Globus pallidus (tissue), 1 donor: ENCODE measurements at regions not wholly inside any gene's neighbourhood (a gene's known extent, or its start where the extent isn't known, plus 50 kb on each side); places are given as distances from the start of the nearest gene placed in this dataset.
"Not testable (repeated sequence)": the region's sequence is repeated elsewhere in the genome, so short reads cannot be mapped to it uniquely, and the experiment has no call there.

ENCODE experiments used
- DNase-seq: peaks from one replicate; pipeline ENCODE4 v3.0.0-alpha.2; 2015; ENCODE audit warnings: low spot score

- no peak for DNase-seq
Measured at GRCh38 chr2:52294628-52295027, 1262.7 kb upstream of the NRXN1 start.

GRCh38 chr2:52292801-52293200 is 1260.9 kb upstream of the NRXN1 start:
- DNase-seq: no peak

- no peak for DNase-seq
Measured at GRCh38 chr2:52289741-52290140, 1257.8 kb upstream of the NRXN1 start.

GRCh38 chr2:52288596-52288995 is 1256.7 kb upstream of the NRXN1 start:
- no peak for DNase-seq

GRCh38 chr2:52269696-52270485 is 1238.0 kb upstream of the NRXN1 start:
- no peak for DNase-seq

GRCh38 chr2:52264911-52265310 is 1233.0 kb upstream of the NRXN1 start:
- no peak for DNase-seq

- DNase-seq: no peak
Measured at GRCh38 chr2:52264488-52264887, 1232.6 kb upstream of the NRXN1 start.

- DNase-seq: no peak
Measured at GRCh38 chr2:52260904-52261303, 1229.0 kb upstream of the NRXN1 start.

GRCh38 chr2:52258967-52259366 is 1227.0 kb upstream of the NRXN1 start:
- DNase-seq: not testable (repeated sequence)

- DNase-seq: no peak
Measured at GRCh38 chr2:52258038-52258437, 1226.1 kb upstream of the NRXN1 start.

GRCh38 chr2:52253416-52253980 is 1221.6 kb upstream of the NRXN1 start:
- DNase-seq: no peak

GRCh38 chr2:52238782-52239181 is 1206.8 kb upstream of the NRXN1 start:
- DNase-seq: no peak

- no peak for DNase-seq
Measured at GRCh38 chr2:52222128-52222527, 1190.2 kb upstream of the NRXN1 start.

GRCh38 chr2:52220393-52220792 is 1188.5 kb upstream of the NRXN1 start:
- DNase-seq: no peak

GRCh38 chr2:52210611-52211010 is 1178.7 kb upstream of the NRXN1 start:
- DNase-seq: no peak

GRCh38 chr2:52210161-52210560 is 1178.2 kb upstream of the NRXN1 start:
- DNase-seq: no peak

GRCh38 chr2:52194342-52194741 is 1162.4 kb upstream of the NRXN1 start:
- DNase-seq: no peak

GRCh38 chr2:52193804-52194203 is 1161.9 kb upstream of the NRXN1 start:
- no peak for DNase-seq

- DNase-seq: no peak
Measured at GRCh38 chr2:52192656-52193055, 1160.7 kb upstream of the NRXN1 start.

- DNase-seq: no peak
Measured at GRCh38 chr2:52181080-52181479, 1149.1 kb upstream of the NRXN1 start.

GRCh38 chr2:52178845-52179244 is 1146.9 kb upstream of the NRXN1 start:
- no peak for DNase-seq

- DNase-seq: no peak
Measured at GRCh38 chr2:52145005-52145404, 1113.1 kb upstream of the NRXN1 start.

GRCh38 chr2:52144590-52144989 is 1112.7 kb upstream of the NRXN1 start:
- DNase-seq: no peak

GRCh38 chr2:52141076-52141475 is 1109.1 kb upstream of the NRXN1 start:
- no peak for DNase-seq
